ENCODE measurements at regions not wholly inside any gene's neighbourhood (a gene's known extent, or its start where the extent isn't known, plus 50 kb on each side); places are given as distances from the start of the nearest gene placed in this dataset.

DNA sequence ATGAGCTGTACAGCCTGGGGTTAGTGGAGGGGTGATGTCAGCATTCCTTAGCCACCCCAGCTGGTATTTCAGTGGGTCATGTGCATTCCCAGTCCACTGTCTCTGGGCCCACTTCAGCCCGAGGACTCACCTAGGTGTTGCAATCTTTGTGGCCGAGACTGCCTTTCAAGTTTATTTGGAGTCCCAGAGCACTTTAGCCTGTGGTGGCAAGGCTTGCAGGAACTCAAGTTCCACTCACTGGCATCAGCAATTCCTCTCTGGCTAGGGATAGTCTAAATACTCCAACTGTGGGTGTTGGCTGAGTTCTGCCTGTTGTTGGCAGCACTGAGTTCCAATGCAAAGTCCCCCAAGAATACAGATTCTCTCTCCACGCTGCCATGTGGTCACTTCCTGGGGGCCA, 191.6 kb upstream of the PGR start:
- TF ChIP-seq, protein P1, sequence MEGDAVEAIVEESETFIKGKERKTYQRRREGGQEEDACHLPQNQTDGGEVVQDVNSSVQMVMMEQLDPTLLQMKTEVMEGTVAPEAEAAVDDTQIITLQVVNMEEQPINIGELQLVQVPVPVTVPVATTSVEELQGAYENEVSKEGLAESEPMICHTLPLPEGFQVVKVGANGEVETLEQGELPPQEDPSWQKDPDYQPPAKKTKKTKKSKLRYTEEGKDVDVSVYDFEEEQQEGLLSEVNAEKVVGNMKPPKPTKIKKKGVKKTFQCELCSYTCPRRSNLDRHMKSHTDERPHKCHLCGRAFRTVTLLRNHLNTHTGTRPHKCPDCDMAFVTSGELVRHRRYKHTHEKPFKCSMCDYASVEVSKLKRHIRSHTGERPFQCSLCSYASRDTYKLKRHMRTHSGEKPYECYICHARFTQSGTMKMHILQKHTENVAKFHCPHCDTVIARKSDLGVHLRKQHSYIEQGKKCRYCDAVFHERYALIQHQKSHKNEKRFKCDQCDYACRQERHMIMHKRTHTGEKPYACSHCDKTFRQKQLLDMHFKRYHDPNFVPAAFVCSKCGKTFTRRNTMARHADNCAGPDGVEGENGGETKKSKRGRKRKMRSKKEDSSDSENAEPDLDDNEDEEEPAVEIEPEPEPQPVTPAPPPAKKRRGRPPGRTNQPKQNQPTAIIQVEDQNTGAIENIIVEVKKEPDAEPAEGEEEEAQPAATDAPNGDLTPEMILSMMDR (IDR thresholded peaks at IDR 0.05; ENCODE audit: low read depth, low read length), result peak; percentile 7
- TF ChIP-seq POLR2A (IDR thresholded peaks at IDR 0.05; ENCODE audit: extremely low read depth, insufficient read length), result no peak
- TF ChIP-seq MAX (IDR thresholded peaks at IDR 0.05; ENCODE audit: low read depth, low read length), result no peak

Data from NB4 (cell line).